ENCODE measurements at regions not wholly inside any gene's neighbourhood (a gene's known extent, or its start where the extent isn't known, plus 50 kb on each side); places are given as distances from the start of the nearest gene placed in this dataset.

DNA sequence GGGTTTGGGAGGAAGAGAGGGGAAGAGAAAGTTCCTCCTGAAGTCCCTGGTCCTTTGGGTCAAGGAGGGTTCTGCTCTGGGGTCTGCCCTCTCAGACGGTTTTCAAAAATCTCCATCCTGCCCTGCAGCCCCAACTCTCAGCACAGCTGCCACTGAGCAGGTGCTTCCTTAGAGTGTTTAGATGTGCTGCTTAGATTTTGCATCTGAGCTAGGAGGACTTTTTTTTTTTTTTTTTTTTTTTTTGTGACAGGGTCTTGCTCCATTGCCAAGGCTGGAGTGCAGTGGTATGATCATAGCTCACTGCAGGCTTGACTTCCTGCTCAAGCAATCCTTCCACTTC, 324.9 kb upstream of the POU3F1 start:
- no peaks in the 10 kb centered on the region for H3K36me3 ChIP-seq (ENCODE audit: control insufficient read depth, insufficient read depth, low read length)
- no peak overlapping the region for H3K4me3 ChIP-seq (replicated peaks; ENCODE audit: low read depth, low read length)
- H3K27me3 ChIP-seq (replicated peaks; ENCODE audit: control insufficient read depth, insufficient read depth, low read length): no peaks in the 10 kb centered on the region
- TF ChIP-seq, protein P1, sequence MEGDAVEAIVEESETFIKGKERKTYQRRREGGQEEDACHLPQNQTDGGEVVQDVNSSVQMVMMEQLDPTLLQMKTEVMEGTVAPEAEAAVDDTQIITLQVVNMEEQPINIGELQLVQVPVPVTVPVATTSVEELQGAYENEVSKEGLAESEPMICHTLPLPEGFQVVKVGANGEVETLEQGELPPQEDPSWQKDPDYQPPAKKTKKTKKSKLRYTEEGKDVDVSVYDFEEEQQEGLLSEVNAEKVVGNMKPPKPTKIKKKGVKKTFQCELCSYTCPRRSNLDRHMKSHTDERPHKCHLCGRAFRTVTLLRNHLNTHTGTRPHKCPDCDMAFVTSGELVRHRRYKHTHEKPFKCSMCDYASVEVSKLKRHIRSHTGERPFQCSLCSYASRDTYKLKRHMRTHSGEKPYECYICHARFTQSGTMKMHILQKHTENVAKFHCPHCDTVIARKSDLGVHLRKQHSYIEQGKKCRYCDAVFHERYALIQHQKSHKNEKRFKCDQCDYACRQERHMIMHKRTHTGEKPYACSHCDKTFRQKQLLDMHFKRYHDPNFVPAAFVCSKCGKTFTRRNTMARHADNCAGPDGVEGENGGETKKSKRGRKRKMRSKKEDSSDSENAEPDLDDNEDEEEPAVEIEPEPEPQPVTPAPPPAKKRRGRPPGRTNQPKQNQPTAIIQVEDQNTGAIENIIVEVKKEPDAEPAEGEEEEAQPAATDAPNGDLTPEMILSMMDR (IDR thresholded peaks at IDR 0.05; ENCODE audit: insufficient read depth, low read length, poor library complexity, severe bottlenecking): no peak
- DNase-seq (ENCODE audit: extremely low read depth, insufficient read length): no peak

DNA sequence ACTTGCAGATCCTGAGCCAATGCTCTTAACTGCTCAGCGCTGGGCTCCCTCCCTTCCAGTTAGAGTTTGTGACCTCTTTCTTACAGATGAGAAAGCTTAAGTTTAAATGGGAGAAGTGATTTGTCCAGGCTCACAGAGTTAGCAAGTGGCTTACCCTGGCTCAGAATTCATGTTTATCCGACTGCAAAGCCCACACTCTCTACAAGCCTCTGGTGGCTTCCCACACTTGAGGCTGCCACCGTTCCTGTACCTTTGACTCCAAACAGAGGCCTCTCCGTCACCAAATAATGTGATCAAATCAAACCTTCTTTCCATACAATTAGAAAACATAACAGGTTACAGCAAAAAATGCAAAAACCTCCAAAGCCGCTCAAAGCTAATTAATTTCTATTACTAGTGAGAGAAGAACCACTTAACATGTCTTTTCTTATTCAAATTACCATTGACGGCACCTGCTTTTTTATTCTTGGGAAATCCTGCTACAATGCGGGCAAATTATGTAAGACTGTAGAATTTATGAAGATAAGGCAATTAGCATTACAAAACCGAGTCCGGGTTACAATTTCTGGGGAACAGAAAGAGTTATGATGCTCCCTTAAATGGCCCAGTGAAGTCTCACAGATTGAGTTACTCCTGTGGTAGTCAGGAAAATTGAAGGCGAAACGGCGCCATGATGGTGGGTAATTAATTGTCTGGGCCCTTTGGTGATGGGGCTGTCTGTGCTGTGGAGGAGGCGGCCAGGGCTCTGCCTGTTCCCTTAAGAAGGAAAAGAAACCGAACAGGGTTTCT, 324.3 kb upstream of the POU3F1 start:
- DNase-seq (ENCODE audit: extremely low read depth, insufficient read length): no peak
- TF ChIP-seq, protein P1 (IDR thresholded peaks at IDR 0.05; ENCODE audit: insufficient read depth, low read length, poor library complexity, severe bottlenecking): no peak
- no peaks in the 10 kb centered on the region for H3K27me3 ChIP-seq (replicated peaks; ENCODE audit: control insufficient read depth, insufficient read depth, low read length)

DNA sequence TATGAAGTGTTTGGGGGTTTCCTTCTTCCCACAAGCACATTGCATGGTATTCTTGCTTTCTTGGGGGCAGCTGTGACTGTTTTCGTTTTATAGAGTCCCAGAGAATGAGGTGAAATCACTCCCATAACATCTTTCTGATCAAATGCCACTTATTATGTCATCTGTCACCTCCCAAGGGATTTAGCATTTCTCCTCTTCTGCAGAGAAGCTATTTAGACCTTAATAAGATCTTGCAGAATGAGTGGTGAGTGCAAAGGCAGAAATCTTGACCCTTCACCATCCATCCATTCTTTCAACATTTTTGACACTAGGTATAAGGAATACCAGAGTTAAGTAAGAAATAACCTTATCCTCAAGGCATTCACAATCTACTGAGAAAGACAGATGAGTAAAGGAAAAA, 318.6 kb upstream of the POU3F1 start:
- TF ChIP-seq, protein P1 (IDR thresholded peaks at IDR 0.05; ENCODE audit: insufficient read depth, low read length, poor library complexity, severe bottlenecking): no peak
- no peaks in the 10 kb centered on the region for H3K36me3 ChIP-seq (ENCODE audit: control insufficient read depth, insufficient read depth, low read length)
- no peak overlapping the region for H3K4me3 ChIP-seq (replicated peaks; ENCODE audit: low read depth, low read length)
- no peak for DNase-seq (ENCODE audit: extremely low read depth, insufficient read length)
- H3K27me3 ChIP-seq (replicated peaks; ENCODE audit: control insufficient read depth, insufficient read depth, low read length): no peaks in the 10 kb centered on the region

More for the DNA sequence above, 324.3 kb upstream of the POU3F1 start:
- Histone ChIP-seq H3K36me3 (ENCODE audit: control insufficient read depth, insufficient read depth, low read length) (no peaks in the 10 kb centered on the region), H3K4me3 (replicated peaks; ENCODE audit: low read depth, low read length) (no peak overlapping the region)

DNA sequence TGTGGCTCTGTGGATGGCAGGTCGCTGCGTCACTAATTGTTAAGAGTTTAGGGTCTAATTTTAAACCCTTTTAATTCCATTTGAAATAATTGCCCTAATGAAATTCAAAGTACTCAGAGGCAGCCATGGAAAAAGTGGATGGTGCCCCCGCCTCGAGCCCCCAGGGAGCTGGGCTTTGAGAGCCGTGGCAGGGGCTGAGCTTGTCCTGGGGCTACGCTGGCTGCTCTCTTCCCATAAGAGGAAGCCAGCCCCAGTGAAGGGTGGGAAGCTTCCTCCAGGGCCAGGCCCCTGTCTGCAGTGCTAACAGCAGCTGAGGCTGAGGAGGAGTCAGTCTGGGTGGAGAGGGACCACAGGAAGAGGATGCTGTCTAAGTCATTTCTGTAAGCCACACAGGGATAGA, 315.0 kb upstream of the POU3F1 start:
- Histone ChIP-seq H3K27me3 (replicated peaks; ENCODE audit: control insufficient read depth, insufficient read depth, low read length) (no peaks in the 10 kb centered on the region), H3K36me3 (ENCODE audit: control insufficient read depth, insufficient read depth, low read length) (no peaks in the 10 kb centered on the region), H3K4me3 (replicated peaks; ENCODE audit: low read depth, low read length) (no peak overlapping the region)
- no peak for DNase-seq (ENCODE audit: extremely low read depth, insufficient read length)
- TF ChIP-seq, protein P1 (IDR thresholded peaks at IDR 0.05; ENCODE audit: insufficient read depth, low read length, poor library complexity, severe bottlenecking): no peak

DNA sequence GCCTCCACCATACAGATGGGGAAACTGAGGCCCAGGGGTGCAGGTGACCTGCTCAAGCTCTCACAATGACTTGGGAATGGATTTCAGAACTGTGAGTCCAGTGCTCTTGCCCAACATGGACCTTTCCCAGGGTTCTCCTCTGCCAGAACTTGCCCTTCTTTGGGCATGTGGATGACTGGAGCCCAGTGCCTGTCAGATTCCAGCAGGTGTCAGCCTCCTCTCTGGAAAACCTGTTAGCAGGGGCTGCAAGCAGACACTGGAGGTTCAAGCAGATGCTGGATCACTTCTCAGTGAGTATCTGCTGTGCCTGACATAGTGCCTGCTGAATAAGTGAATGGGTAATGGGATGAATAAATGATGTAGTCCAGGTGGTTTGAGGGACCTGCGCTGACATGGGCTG, 314.2 kb upstream of the POU3F1 start:
- H3K36me3 ChIP-seq (ENCODE audit: control insufficient read depth, insufficient read depth, low read length): no peaks in the 10 kb centered on the region
- H3K27me3 ChIP-seq (replicated peaks; ENCODE audit: control insufficient read depth, insufficient read depth, low read length): no peaks in the 10 kb centered on the region
- TF ChIP-seq, protein P1 (IDR thresholded peaks at IDR 0.05; ENCODE audit: insufficient read depth, low read length, poor library complexity, severe bottlenecking): peak; percentile 23
- H3K4me3 ChIP-seq (replicated peaks; ENCODE audit: low read depth, low read length): no peak overlapping the region
- DNase-seq (ENCODE audit: extremely low read depth, insufficient read length): no peak

DNA sequence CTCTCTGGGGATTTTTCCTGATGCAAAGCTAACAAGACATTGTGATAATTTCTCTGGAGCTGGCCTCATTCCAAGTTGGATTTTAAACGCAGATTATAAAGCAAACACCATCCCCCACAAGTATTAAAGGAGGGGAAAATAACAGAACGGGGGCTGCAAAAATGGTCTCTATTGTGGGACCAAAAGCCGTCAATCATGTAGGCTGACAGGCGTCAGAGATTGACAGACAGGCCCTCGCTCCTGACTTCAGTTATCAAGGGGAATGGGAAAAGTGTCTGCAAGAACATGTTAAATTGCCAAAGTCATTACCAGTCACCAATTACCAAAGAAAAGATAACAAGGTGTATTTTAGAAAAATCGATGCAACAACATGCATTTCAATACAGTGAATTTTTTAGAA, 307.4 kb upstream of the POU3F1 start:
- TF ChIP-seq, protein P1 (IDR thresholded peaks at IDR 0.05; ENCODE audit: insufficient read depth, low read length, poor library complexity, severe bottlenecking): no peak
- DNase-seq (ENCODE audit: extremely low read depth, insufficient read length): no peak
- H3K4me3 ChIP-seq (replicated peaks; ENCODE audit: low read depth, low read length): no peak overlapping the region
- H3K36me3 ChIP-seq (ENCODE audit: control insufficient read depth, insufficient read depth, low read length): no peaks in the 10 kb centered on the region
- H3K27me3 ChIP-seq (replicated peaks; ENCODE audit: control insufficient read depth, insufficient read depth, low read length): no peaks in the 10 kb centered on the region

All from GM06990 (cell line).